Hypothalamus (tissue), 51 donors: ENCODE measurements at regions not wholly inside any gene's neighbourhood (a gene's known extent, or its start where the extent isn't known, plus 50 kb on each side); places are given as distances from the start of the nearest gene placed in this dataset.

Experiments
- DNase-seq, 51 donors: peaks; one replicate each; lab custom pipeline; 2025; lab: John Stamatoyannopoulos, UW

DNA sequence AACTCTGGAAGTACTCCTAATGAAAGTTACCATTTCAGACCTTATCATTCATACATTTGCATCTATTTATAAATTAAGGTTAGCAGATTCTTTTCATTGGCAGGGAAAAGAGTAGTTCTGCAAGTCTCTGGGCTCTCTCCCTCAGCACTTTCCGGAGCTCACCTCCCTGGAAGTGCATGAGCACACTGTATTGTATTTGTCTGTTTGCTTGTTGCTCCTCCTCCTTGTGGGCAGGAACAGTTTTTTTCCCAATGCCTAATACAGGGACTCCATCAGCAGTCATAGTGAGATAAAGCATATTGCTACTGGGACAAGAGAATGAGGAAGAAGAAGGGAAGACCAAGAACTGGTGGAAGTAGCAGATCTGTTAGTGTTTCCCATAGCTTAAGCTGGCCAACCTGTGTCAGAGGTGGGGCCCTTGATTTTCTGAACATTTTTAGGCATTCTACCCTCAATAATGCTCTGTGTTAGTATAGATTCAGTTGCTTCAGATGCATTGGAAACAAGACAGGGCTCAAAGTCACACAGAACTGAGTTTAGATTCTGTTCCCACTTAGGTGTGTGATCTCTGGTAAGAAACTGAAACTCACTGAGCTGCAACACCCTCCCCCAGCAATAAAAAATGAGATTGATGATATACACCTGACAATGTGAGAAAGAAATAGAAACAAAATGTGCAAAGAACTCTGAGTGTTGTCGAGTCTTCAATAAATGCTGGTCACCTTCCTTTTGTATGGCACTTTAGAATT is 407.8 kb downstream of the TUSC7 start:
- DNase-seq = no peak

DNA sequence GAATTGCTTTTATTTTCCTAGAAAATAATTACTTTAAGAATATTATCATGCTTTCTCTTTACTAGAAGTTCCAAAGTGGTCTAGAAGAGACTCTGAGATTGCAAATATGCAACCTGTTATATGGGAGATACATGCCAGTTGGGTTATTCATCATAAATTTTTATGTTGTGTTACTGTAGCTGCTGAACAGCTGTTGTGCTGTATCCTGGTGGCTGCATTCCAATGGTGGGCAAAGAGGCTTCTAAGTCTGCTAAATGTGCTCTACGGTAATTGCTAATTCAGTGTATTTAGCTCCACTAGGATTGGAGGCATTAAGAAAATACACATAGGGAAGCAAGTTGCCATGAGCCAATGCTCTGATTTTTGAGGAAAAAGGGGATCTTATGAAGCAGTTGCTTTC is 409.0 kb downstream of the TUSC7 start:
- DNase-seq = no peak

DNA sequence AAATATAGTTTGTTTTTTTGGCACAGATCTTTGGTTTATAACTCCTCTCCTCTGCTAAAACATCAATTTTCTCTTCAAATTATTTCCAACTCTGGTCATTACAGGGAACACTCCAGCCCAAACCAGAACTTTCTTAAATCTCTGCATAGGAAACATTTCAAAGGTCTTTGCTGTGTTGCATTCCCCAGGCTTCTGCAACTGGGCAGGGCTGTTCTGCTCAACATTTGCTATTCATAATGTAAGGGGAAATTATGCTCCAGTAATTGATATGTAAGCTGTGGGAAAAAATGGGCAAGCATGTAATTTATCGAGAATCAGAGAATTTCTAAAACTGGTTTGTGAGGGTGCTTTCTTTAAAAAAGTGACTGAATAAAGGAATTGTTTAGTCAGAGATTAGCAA is 410.4 kb downstream of the TUSC7 start:
- no peak for DNase-seq

DNA sequence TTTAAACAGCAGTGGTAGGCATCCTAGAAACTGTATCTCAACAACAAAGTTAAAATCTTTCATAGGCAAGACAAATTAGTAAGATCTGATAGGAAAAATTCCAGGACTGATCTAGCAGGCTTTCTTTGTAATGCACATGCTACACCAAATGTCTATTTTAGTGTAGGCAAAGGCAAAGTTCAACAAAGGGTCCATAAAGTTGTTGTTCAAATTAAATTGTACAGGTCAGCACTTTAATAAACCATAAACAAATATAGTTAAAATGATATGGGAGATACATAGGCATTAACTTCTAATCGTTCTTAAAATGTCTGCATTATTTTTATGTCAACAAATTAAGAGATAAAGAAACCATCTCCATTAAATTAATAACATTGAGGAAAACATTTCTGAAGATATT is 413.0 kb downstream of the TUSC7 start:
- DNase-seq = no peak

DNA sequence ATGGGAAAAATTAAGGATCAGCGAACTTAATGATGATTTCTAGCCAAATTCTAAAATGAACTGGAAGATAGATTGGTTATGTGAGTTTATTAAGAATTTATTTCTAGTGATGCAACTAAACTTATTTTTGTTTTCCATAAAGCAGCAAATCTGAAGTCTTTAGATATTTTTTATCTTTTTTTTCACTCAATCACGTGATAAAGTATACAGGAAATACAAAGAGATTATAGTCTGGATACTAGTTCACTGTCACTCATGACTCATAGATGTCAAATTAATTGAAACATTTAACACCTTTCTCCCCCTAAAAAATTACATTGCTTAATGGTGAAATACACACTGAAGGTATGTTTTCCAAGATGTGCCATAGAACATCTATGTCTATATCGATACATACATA is 416.9 kb downstream of the TUSC7 start:
- DNase-seq = no peak

- DNase-seq = no peak
Observed at GRCh38 chr3:117126946-117127546, 417.5 kb downstream of the TUSC7 start.

GRCh38 chr3:117128133-117128532 is 418.6 kb downstream of the TUSC7 start:
- DNase-seq = no peak

- no peak for DNase-seq
Observed at GRCh38 chr3:117128872-117129271, 419.3 kb downstream of the TUSC7 start.

- DNase-seq = no peak
Observed at GRCh38 chr3:117129516-117129915, 419.9 kb downstream of the TUSC7 start.

DNA sequence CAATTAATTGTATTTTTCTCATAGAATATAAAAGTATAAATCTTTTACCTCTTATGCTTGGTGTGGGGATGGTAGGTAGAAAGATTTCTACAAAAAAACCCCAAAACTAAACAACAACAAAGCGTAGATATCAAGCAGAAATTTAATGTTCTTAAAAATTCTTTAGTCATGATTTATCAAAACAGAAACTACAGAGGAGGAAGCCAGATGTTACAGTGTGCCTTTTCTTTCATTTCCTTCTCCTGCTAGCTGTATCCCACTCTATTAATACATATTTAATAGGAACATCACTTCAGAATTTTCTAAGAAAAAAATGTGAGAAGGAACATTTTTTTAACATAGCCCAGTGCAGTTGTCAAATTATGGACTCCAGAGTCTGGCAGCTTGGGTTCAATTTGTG is 420.6 kb downstream of the TUSC7 start:
- no peak for DNase-seq

DNA sequence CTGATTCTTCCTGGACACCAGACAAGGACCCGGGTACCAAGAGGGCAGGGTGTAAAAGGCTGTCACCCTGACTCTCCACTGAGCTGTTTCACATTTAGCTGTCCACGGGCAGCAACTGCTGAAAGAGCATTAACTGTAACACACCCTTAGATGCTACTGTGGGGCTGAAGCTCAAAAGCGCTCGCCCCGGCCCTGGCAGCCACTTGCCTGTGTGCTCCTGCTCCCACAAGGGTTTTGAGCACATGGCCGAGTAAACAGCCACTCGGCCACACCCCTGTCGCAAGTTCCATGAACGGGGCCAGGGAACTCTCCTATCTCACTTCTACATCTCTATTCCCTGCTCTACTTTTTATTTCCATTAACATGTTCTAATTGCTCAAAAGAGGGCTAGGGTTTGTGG is 421.7 kb downstream of the TUSC7 start:
- DNase-seq = peak in 4 of 51 donors; percentile 1 to 12 (median 4)

GRCh38 chr3:117133066-117133465 is 423.5 kb downstream of the TUSC7 start:
- no peak for DNase-seq

DNA sequence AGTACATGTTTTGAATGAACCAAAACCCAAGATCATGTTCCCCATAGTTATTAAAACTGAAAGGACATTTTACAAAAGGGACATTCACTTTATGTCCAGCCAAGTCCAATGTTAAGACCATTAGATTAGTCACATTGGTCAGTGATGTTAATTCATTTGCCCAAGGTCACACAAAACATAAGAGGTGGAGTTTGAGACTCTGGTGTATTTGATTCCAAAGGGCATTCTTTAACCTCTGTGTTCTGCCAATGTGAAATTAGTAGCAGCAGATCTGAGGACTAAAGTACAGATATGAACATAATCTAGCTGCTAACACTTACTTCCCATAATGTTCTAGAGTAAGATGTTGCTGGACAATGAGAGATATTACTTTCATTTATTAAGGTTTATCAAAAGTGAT is 425.6 kb downstream of the TUSC7 start:
- DNase-seq = no peak

DNA sequence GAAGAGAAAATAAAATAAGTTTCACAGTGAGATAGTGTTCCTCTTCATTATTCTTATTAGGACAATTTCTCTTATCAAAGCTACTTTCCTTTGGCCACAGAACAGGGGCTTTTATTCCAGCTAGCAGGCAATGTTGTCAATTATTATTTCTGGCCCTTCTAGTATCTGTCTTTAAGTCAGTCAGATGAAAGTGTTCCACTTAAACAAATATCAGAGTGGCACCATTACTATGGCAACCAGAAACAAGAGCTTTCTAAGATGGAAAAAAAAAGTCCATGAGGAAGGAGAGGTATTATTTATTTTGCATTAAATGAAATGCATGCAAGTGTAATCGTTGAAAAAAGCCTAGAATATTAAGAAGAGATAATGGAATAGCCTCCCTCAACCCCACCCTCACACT is 426.4 kb downstream of the TUSC7 start:
- no peak for DNase-seq

GRCh38 chr3:117137065-117137464 is 427.5 kb downstream of the TUSC7 start:
- DNase-seq = peak in 1 of 51 donors; percentile 9

DNA sequence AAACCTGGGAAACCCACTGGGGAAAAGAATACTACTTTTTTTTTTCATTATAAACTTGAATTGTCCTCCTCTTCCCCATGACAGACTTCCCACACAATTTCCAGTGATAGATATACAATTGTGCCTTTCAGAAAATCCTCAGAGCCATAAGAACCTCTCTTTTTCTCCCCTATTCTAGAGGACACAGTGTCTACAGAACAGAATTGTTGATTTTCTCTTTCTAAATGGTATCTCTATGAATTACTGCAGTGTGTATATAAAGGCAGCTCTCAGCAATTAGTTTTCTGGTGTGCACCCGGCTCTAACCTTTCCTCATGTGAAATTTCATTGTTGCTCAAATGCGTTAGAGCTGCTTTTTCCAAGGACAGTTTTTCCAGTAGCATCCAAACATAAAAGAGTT is 430.1 kb downstream of the TUSC7 start:
- no peak for DNase-seq

GRCh38 chr3:117141812-117142211 is 432.2 kb downstream of the TUSC7 start:
- no peak for DNase-seq

DNA sequence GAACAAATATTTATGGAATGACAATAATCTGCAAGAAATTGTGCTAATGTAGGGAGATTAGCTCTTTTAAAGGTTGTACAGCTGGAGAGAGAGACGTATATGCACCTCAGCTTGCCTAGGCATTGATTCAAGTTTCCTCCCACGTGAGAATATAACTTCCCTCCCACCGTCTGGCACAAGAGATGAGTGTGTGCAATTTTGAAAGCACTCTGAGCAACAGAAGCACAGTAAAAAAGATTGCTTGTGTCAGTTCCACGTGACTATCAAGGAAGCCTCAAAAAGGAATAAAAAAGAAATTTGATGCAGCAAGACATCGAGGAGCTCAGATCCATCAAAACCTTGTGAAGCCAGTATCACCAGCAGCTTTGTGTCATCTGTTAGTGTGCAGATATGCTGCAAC is 435.3 kb downstream of the TUSC7 start:
- DNase-seq = peak in 2 of 51 donors; percentile 25 to 33

DNA sequence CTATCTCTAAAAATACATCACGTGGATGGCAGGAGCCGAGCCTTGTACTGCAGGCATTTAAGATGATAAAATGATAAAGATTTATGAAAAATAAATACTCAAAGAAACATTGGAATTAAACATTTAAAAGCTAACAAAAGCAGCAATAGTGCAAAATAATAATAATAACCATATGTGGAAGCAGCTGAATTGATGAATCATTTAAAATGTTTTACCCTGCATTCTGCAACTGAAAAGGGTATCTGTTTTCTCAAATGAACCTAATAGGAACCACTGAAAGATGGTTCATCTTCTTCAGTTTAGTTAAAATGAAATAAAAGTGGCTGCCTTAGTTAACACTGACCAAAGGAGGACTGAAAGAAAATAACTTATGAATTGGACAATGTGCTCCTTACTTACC is 436.1 kb downstream of the TUSC7 start:
- DNase-seq = no peak

DNA sequence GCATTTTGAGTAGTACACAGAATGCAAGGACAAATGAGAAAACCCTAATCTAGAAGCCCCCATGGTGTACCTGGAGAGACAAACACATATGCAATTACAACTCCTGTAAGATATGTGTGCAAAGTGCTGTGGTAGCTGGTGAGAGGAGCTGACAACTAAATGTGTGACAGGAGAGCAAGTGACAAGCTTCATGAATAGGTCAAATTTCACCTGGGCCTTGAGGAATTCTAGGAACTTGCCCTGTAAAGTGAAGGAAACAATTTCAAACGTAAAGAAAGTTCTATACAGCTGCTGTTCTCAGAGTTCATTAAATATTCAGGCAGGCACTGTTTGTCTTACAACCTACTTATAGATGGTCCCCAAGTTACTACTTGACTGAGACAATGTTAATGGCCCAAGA is 437.0 kb downstream of the TUSC7 start:
- no peak for DNase-seq

GRCh38 chr3:117149584-117149983 is 440.0 kb downstream of the TUSC7 start:
- DNase-seq = no peak

GRCh38 chr3:117150628-117151027 is 441.0 kb downstream of the TUSC7 start:
- DNase-seq = no peak

DNA sequence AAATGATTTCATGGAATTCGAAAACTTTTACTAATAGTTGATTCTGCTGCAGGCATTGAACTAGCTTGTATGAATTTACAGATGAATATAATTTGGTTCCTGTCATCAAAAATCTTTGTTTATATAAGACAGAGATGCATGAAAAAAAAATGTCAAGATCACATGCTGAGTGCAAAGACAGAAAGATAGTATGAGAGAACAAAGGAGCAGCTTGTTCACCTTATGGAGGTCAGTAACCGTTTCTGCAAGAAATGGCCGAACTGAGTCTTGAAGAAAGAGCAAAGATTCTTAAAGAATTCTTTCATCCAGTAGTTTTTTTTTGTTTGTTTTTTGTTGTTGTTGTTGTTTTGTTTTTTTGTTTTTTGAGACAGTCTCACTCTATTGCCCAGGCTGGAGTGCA is 450.6 kb downstream of the TUSC7 start:
- no peak for DNase-seq
